ENCODE measurements at regions not wholly inside any gene's neighbourhood (a gene's known extent, or its start where the extent isn't known, plus 50 kb on each side); places are given as distances from the start of the nearest gene placed in this dataset.

DNA sequence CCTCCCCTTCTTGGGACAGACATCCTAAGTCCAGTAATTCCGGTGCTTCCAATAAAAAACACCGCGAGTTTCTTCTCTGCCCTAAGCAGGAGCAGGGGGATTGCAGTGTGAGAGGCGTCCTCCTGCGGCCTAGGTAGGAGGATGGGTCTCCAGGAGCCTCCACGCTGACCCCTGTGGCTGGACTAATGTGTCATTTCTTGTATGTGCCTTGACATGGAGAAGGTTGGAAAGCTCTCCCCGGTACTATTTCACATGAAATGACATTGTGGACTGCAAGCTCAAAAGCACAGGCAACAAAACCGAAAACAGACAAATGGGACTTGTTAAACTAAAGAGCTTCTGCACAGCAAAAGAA, 66.6 kb upstream of the ENPP6 start:
- Histone ChIP-seq H3K4me1 (ENCODE audit: control insufficient read depth in 2 of 2, insufficient read depth in 2 of 2, low read length in 2 of 2) (peaks cover 4 to 38% of the 10 kb centered on the region in 2 donors), H3K27ac (ENCODE audit: low read depth in 1 of 2, low read length in 1 of 2) (no peak overlapping the region)
- 98% methylated on average over 8 of the region's 8 CpGs for WGBS

DNA sequence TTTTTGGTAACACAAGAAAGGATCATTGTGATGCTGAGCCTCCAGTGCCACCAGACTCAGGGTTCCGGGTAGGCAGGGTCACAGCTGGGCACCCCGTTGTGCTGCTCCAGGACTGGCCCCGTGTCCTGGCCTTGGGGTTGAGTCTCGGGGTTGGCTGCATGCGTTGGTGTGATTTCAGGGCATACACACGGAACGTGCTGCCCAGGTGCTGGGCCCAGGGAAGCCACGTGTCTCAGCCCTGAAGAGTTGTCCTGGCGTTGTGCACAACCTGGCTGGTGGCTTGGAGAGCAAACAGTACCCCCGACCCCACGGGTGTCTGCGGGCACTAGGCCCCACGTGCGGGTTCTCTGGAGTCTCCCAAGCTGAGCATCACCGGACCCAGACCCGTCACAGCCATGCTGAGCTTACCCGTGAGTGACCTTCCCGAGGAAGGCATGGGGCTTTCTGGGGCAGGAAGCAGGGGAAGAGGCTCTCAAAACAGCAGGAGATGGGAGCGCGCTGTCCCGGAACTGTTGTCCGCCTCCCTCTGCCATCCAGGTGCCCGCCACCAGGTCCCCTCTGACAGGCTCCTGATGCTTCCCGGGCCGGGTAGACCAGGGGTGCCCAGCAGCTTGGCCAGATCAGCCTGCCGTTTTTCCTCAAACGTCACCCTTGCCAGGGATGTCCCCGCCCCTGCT, 66.1 kb upstream of the ENPP6 start:
- DNase-seq (ENCODE audit: low read depth in 6 of 9, low spot score in 9 of 9) = no peak

More for the DNA sequence above, 66.6 kb upstream of the ENPP6 start:
- Histone ChIP-seq H3K27me3 (ENCODE audit: control insufficient read depth in 2 of 2, insufficient read depth in 1 of 2, low read length in 1 of 2) (no peaks in the 10 kb centered on the region), H3K4me3 (ENCODE audit: low read length in 2 of 2) (no peak overlapping the region), H3K36me3 (ENCODE audit: control insufficient read depth in 2 of 2, insufficient read depth in 2 of 2, low read length in 1 of 2) (no peaks in the 10 kb centered on the region), H3K9me3 (ENCODE audit: control insufficient read depth in 2 of 2, insufficient read depth in 1 of 2, low read length in 1 of 2) (no peaks in the 10 kb centered on the region)
- no peak for DNase-seq (ENCODE audit: low read depth in 6 of 9, low spot score in 9 of 9)

DNA sequence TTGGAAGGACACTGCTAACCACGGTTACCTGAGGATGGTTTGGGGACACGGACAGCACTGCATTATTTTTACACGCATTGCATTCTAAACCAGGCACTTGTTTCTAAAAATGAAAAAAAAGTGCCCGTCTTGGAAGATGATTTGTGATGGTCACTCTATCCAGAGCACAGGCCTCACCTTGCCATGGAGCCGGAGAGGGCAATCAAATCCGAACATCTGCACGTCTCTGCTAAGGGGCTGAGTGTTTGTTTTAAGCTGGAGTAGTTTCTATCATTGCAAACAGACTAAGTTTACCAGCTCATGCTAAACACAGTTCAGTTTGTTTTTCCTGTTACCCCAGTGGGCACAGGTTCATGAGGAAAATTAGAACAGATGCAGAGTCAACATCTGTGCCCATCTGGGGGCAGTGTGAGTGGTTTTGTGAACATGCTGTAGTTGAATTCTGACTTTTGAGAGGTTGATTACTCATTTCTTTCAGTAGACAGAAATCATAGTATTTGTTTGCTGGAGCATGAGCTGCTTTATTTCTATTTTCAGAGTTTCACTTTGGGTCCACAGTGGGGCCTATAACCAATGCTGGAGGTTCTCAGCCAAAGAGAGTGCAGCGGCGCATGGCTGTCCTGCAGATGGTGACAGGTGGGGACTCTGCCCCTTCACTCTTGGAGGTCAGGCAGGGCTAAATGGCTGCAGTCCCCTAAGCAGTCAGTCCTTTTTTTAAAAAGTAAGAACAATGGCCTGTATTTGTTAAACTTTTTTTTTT, 65.4 kb upstream of the ENPP6 start:
- Histone ChIP-seq H3K27ac (ENCODE audit: low read depth in 1 of 2, low read length in 1 of 2) (no peak overlapping the region), H3K9me3 (ENCODE audit: control insufficient read depth in 2 of 2, insufficient read depth in 1 of 2, low read length in 1 of 2) (no peaks in the 10 kb centered on the region), H3K4me1 (ENCODE audit: control insufficient read depth in 2 of 2, insufficient read depth in 2 of 2, low read length in 2 of 2) (peaks cover 0 to 29% of the 10 kb centered on the region in 2 donors), H3K27me3 (ENCODE audit: control insufficient read depth in 2 of 2, insufficient read depth in 1 of 2, low read length in 1 of 2) (no peaks in the 10 kb centered on the region), H3K36me3 (ENCODE audit: control insufficient read depth in 2 of 2, insufficient read depth in 2 of 2, low read length in 1 of 2) (no peaks in the 10 kb centered on the region), H3K4me3 (ENCODE audit: low read length in 2 of 2) (no peak overlapping the region)
- DNase-seq (ENCODE audit: low read depth in 6 of 9, low spot score in 9 of 9) = no peak
- 96% methylated on average over 9 of the region's 9 CpGs for WGBS

More for the DNA sequence above, 66.1 kb upstream of the ENPP6 start:
- Histone ChIP-seq H3K27me3 (ENCODE audit: control insufficient read depth in 2 of 2, insufficient read depth in 1 of 2, low read length in 1 of 2) (no peaks in the 10 kb centered on the region), H3K36me3 (ENCODE audit: control insufficient read depth in 2 of 2, insufficient read depth in 2 of 2, low read length in 1 of 2) (no peaks in the 10 kb centered on the region), H3K9me3 (ENCODE audit: control insufficient read depth in 2 of 2, insufficient read depth in 1 of 2, low read length in 1 of 2) (no peaks in the 10 kb centered on the region), H3K4me3 (ENCODE audit: low read length in 2 of 2) (no peak overlapping the region), H3K27ac (ENCODE audit: low read depth in 1 of 2, low read length in 1 of 2) (no peak overlapping the region), H3K4me1 (ENCODE audit: control insufficient read depth in 2 of 2, insufficient read depth in 2 of 2, low read length in 2 of 2) (peaks cover under 1 to 34% of the 10 kb centered on the region in 2 donors)
- 93% methylated on average over 28 of the region's 28 CpGs for WGBS

DNA sequence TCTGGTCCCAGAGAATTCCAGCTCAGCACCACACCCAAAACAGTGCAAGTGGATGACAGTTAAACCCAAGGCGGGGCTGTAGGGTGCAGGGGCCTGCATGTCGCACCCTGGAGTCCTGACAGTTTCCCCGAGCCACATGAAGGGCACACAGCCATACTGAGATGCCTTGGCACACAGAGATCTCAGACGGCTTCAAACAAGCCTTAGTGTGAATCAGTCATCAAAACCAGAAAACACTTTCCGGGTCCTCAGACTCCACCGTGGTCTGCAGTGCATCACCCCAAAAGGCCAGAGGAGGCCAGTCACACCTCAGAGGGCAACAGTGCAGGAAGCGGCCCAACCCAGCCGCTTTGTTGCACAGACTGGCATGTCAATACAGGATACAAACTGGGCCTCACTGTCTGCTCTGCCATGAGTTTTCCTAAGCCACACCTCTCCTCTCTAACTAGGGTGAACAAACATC, 64.6 kb upstream of the ENPP6 start:
- WGBS = 76% methylated on average over 8 of the region's 8 CpGs
- no peak for DNase-seq (ENCODE audit: low read depth in 6 of 9, low spot score in 9 of 9)
- Histone ChIP-seq H3K4me3 (ENCODE audit: low read length in 2 of 2) (no peak overlapping the region), H3K27me3 (ENCODE audit: control insufficient read depth in 2 of 2, insufficient read depth in 1 of 2, low read length in 1 of 2) (no peaks in the 10 kb centered on the region), H3K9me3 (ENCODE audit: control insufficient read depth in 2 of 2, insufficient read depth in 1 of 2, low read length in 1 of 2) (peaks cover 0 to 4% of the 10 kb centered on the region in 2 donors), H3K36me3 (ENCODE audit: control insufficient read depth in 2 of 2, insufficient read depth in 2 of 2, low read length in 1 of 2) (no peaks in the 10 kb centered on the region), H3K27ac (ENCODE audit: low read depth in 1 of 2, low read length in 1 of 2) (peak overlapping the region in 1 of 2 donors; percentile 50), H3K4me1 (ENCODE audit: control insufficient read depth in 2 of 2, insufficient read depth in 2 of 2, low read length in 2 of 2) (peaks cover 0 to 24% of the 10 kb centered on the region in 2 donors)

GRCh38 chr4:184281231-184282139, 63.8 kb upstream of the ENPP6 start:
- DNase-seq (ENCODE audit: low read depth in 6 of 9, low spot score in 9 of 9) = no peak
- Histone ChIP-seq H3K27ac (ENCODE audit: low read depth in 1 of 2, low read length in 1 of 2) (peak overlapping the region in 1 of 2 donors; percentile 64), H3K27me3 (ENCODE audit: control insufficient read depth in 2 of 2, insufficient read depth in 1 of 2, low read length in 1 of 2) (no peaks in the 10 kb centered on the region), H3K4me3 (ENCODE audit: low read length in 2 of 2) (no peak overlapping the region), H3K4me1 (ENCODE audit: control insufficient read depth in 2 of 2, insufficient read depth in 2 of 2, low read length in 2 of 2) (peaks cover 0 to 24% of the 10 kb centered on the region in 2 donors), H3K36me3 (ENCODE audit: control insufficient read depth in 2 of 2, insufficient read depth in 2 of 2, low read length in 1 of 2) (no peaks in the 10 kb centered on the region), H3K9me3 (ENCODE audit: control insufficient read depth in 2 of 2, insufficient read depth in 1 of 2, low read length in 1 of 2) (peaks cover 0 to 9% of the 10 kb centered on the region in 2 donors)
- 83% methylated on average over 12 of the region's 12 CpGs for WGBS

GRCh38 chr4:184280591-184281071, 63.0 kb upstream of the ENPP6 start:
- DNase-seq (ENCODE audit: low read depth in 6 of 9, low spot score in 9 of 9) = no peak
- Histone ChIP-seq H3K4me3 (ENCODE audit: low read length in 2 of 2) (no peak overlapping the region), H3K27me3 (ENCODE audit: control insufficient read depth in 2 of 2, insufficient read depth in 1 of 2, low read length in 1 of 2) (no peaks in the 10 kb centered on the region), H3K27ac (ENCODE audit: low read depth in 1 of 2, low read length in 1 of 2) (peak overlapping the region in 1 of 2 donors; percentile 64), H3K36me3 (ENCODE audit: control insufficient read depth in 2 of 2, insufficient read depth in 2 of 2, low read length in 1 of 2) (no peaks in the 10 kb centered on the region), H3K9me3 (ENCODE audit: control insufficient read depth in 2 of 2, insufficient read depth in 1 of 2, low read length in 1 of 2) (peaks cover 0 to 9% of the 10 kb centered on the region in 2 donors), H3K4me1 (ENCODE audit: control insufficient read depth in 2 of 2, insufficient read depth in 2 of 2, low read length in 2 of 2) (peaks cover 0 to 24% of the 10 kb centered on the region in 2 donors)
- WGBS = 98% methylated on average over 2 of the region's 2 CpGs

DNA sequence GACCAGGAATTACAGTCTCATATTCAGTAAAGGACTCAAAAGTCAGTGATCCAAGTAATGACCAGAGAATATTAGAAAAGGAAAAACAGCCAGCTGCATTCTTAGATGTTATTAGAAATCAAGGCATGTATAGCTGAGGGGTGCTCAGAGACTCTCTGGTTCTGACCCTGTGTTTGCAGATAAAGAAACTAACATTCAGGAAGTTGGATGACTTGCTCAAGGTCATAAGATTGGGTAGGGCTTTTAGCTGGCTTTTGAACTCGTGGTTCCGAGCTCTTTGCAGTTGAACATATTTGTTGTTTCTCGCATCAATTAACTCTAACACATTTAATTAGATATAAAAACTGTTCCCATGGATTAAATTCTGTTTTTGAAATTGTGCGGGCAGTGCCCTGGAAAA, 62.5 kb upstream of the ENPP6 start:
- Histone ChIP-seq H3K9me3 (ENCODE audit: control insufficient read depth in 2 of 2, insufficient read depth in 1 of 2, low read length in 1 of 2) (peaks cover 0 to 10% of the 10 kb centered on the region in 2 donors), H3K36me3 (ENCODE audit: control insufficient read depth in 2 of 2, insufficient read depth in 2 of 2, low read length in 1 of 2) (no peaks in the 10 kb centered on the region), H3K27me3 (ENCODE audit: control insufficient read depth in 2 of 2, insufficient read depth in 1 of 2, low read length in 1 of 2) (no peaks in the 10 kb centered on the region), H3K27ac (ENCODE audit: low read depth in 1 of 2, low read length in 1 of 2) (peak overlapping the region in 1 of 2 donors; percentile 14), H3K4me3 (ENCODE audit: low read length in 2 of 2) (no peak overlapping the region), H3K4me1 (ENCODE audit: control insufficient read depth in 2 of 2, insufficient read depth in 2 of 2, low read length in 2 of 2) (peaks cover 0 to 26% of the 10 kb centered on the region in 2 donors)
- WGBS = 94% methylated on average over 4 of the region's 4 CpGs
- DNase-seq (ENCODE audit: low read depth in 6 of 9, low spot score in 9 of 9) = no peak

DNA sequence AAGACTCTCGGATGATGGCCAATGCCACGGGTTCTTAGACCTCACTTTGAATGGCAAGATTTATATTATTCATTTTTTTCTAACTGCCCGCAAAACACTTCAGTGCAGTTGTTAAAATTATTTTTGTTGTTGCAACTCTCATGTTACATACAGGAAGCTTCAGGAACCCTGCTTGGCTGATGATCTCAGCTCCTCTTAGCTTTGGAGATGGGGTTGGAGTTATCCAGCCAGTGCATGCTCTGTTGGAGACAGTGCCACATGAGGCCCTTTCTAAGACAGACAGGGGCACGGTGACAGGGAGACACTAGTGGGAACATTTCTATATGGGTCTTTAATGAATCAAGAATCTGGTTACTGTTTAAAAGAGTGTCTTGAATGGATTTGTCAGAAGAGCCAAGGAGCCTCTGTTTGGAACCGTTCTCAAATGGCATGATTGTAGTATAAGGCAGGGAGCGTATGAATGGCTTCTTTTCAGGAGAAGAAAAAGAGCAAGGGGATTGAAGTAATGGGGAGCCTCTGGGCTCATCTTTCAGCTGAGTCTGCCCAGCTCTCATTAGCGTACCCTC, 61.9 kb upstream of the ENPP6 start:
- Histone ChIP-seq H3K36me3 (ENCODE audit: control insufficient read depth in 2 of 2, insufficient read depth in 2 of 2, low read length in 1 of 2) (no peaks in the 10 kb centered on the region), H3K27ac (ENCODE audit: low read depth in 1 of 2, low read length in 1 of 2) (peak overlapping the region in 1 of 2 donors; percentile 14), H3K9me3 (ENCODE audit: control insufficient read depth in 2 of 2, insufficient read depth in 1 of 2, low read length in 1 of 2) (peaks cover 0 to 11% of the 10 kb centered on the region in 2 donors), H3K4me1 (ENCODE audit: control insufficient read depth in 2 of 2, insufficient read depth in 2 of 2, low read length in 2 of 2) (peaks cover 0 to 27% of the 10 kb centered on the region in 2 donors), H3K27me3 (ENCODE audit: control insufficient read depth in 2 of 2, insufficient read depth in 1 of 2, low read length in 1 of 2) (no peaks in the 10 kb centered on the region), H3K4me3 (ENCODE audit: low read length in 2 of 2) (no peak overlapping the region)
- no peak for DNase-seq (ENCODE audit: low read depth in 6 of 9, low spot score in 9 of 9)
- 97% methylated on average over 7 of the region's 7 CpGs for WGBS

Data from thymus (tissue), 11 donors.